Pancreas (tissue), 10 donors: ENCODE measurements at regions not wholly inside any gene's neighbourhood (a gene's known extent, or its start where the extent isn't known, plus 50 kb on each side); places are given as distances from the start of the nearest gene placed in this dataset.

Experiments
- ATAC-seq, 4 donors: fragments of 200-7000 bp; cut with Tn5 transposase; one replicate each; pipeline versions ENCODE4 v1.8.0 to v1.9.1; 2020; ENCODE audit warnings: mild to moderate bottlenecking in 4 of 4, moderate library complexity in 4 of 4
- DNase-seq, 6 donors: peaks; one replicate each; pipeline ENCODE4 v3.0.0-alpha.2; 2020
- FAIRE-seq: peaks from 2 replicates; lab custom pipeline; 2012; peaks lifted over from hg19 to GRCh38; lab: Jason Lieb, UNC
- H3K27ac ChIP-seq, 4 donors: fragments of 200-600 bp; sonication (generic); 1 replicate in 3 of 4; 2 replicates in 1 of 4; pipeline versions ENCODE4 v1.5.0 to v1.8.0; 2020
- H3K27me3 ChIP-seq, 4 donors: fragments of 200-600 bp; one replicate each; pipeline ENCODE4 v1.8.0; 2021
- H3K36me3 ChIP-seq, 3 donors: fragments of 200-600 bp; sonication (generic) in 1 of 3; one replicate each; pipeline versions ENCODE4 v1.5.0 to v1.8.0; 2020 to 2021
- H3K4me1 ChIP-seq, 3 donors: fragments of 200-600 bp; one replicate each; pipeline ENCODE4 v1.8.0; 2021
- H3K4me3 ChIP-seq, 4 donors: fragments of 200-600 bp; sonication (generic) in 2 of 4; one replicate each; pipeline versions ENCODE4 v1.5.0 to v1.8.0; 2020 to 2021
- H3K9me3 ChIP-seq, 4 donors: fragments of 200-600 bp; one replicate each; pipeline ENCODE4 v1.8.0; 2021
- WGBS, 2 donors: extraction: QIAGEN DNeasy Blood & Tissue Kit; methylation state at CpG; one replicate each; pipeline ENCODE4 v1.1.7; 2013; 5-methylcytosine and 5-hydroxymethylcytosine counted together
- intact Hi-C, 3 donors: fragments of 100-400 bp; cut with DNase I; formaldehyde crosslinking; loops; one replicate each; pipeline versions ENCODE4 v1.11.1 to v1.14.2; 2022
- TF ChIP-seq, protein P1 (sequence below), 4 donors: fragments of 200-600 bp; sonication (generic) in 3 of 4; IDR thresholded peaks; one replicate each; pipeline versions ENCODE4 v1.5.0 to v1.8.0; 2021; ENCODE audit warnings: antibody characterized with exemption in 4 of 4
- donor health status: healthy with polysubstance abuse.
- donor health status: DM: no; HTN: no; CAD: no; lungs with moderate emphysema.
- donor health status: DM: no; HTN: no; CAD: no.
- donor health status: control.
- donor health status: control.
- donor health status: Bipolar disorder and iron deficiency.
- donor health status: DM: yes; HTN: yes; CAD: no.
- donor health status: DM: no; HTN: no; CAD: no.
- donor health status: DM: no; HTN: no; CAD: no.
- donor health status: DM: yes; HTN: yes; CAD: no.

DNA sequence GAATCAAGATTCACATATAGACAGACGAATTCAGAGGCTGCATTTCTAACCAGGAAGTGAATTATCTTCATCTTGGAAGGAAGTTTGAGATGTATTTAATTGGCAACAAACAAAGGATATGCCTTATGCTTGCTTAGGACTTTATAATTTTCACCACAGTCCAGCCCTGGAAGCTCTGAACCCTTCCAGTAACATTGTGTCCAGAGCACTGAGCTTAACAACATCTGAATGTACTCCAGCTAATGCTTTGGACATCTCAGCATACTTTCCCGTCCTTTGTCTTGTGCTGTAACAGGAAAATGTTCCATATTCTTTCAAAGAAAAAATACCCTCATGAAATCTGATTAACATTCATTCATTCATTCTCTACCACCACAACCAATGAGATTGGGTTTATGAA lies 136.3 kb upstream of the SPATS2L start:
- no peaks in the 10 kb centered on the region for H3K4me1 ChIP-seq
- H3K4me3 ChIP-seq, result no peak overlapping the region
- no peak overlapping the region for H3K27ac ChIP-seq
- intact Hi-C loops, result no loop called here
- no peaks in the 10 kb centered on the region for H3K36me3 ChIP-seq
- no peak for ATAC-seq
- no peak for DNase-seq
- H3K9me3 ChIP-seq, result no peaks in the 10 kb centered on the region
- TF ChIP-seq, protein P1, sequence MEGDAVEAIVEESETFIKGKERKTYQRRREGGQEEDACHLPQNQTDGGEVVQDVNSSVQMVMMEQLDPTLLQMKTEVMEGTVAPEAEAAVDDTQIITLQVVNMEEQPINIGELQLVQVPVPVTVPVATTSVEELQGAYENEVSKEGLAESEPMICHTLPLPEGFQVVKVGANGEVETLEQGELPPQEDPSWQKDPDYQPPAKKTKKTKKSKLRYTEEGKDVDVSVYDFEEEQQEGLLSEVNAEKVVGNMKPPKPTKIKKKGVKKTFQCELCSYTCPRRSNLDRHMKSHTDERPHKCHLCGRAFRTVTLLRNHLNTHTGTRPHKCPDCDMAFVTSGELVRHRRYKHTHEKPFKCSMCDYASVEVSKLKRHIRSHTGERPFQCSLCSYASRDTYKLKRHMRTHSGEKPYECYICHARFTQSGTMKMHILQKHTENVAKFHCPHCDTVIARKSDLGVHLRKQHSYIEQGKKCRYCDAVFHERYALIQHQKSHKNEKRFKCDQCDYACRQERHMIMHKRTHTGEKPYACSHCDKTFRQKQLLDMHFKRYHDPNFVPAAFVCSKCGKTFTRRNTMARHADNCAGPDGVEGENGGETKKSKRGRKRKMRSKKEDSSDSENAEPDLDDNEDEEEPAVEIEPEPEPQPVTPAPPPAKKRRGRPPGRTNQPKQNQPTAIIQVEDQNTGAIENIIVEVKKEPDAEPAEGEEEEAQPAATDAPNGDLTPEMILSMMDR (IDR thresholded peaks at IDR 0.05), result no peak
- no peaks in the 10 kb centered on the region for H3K27me3 ChIP-seq
- WGBS, 2 donors, result 86 to 92% methylated on average over 2 of the region's 2 CpGs
- no peak for FAIRE-seq

DNA sequence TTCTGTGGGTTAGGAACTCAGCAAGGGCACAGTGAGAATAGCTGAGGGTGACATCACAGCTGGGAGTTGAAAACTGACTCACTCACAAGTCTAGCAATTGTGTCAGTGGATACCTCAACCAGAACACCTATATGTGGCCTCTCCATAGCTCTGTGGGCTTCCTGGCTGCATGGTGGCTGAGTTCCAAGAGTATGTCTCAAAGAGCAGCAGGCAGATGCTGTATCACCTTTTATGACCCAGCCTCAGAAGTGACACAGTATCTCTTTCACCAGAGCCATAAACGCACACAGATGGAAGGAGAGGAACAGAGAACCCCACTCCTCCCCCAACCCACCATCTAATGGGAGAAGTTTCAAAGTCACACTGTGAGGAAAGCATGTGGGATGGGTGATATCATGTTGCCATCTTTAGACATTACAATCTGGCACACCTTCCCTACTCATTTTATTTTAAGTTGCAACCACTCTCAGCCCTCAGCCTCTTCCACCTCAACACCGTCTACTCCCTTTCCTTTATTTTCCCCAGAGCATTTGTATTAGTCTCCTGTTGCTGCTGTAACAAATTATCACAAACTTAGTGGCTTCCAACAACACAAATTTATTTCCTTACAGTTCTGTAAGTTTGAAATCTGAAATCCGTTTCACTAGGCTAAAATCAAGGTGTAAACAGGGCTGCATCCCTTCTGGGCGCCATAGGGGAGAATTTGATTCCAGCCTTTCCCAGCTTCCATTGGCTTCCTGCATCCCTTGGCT lies 134.6 kb upstream of the SPATS2L start:
- TF ChIP-seq, protein P1 (IDR thresholded peaks at IDR 0.05), result no peak
- no peak for FAIRE-seq
- no peaks in the 10 kb centered on the region for H3K36me3 ChIP-seq
- ATAC-seq, result no peak
- no peak for DNase-seq
- H3K27ac ChIP-seq, result no peak overlapping the region
- H3K9me3 ChIP-seq, result no peaks in the 10 kb centered on the region
- no peaks in the 10 kb centered on the region for H3K27me3 ChIP-seq
- H3K4me1 ChIP-seq, result no peaks in the 10 kb centered on the region
- no peak overlapping the region for H3K4me3 ChIP-seq
- intact Hi-C loops, result no loop called here
- 69 to 72% methylated on average over 4 of the region's 4 CpGs for WGBS, 2 donors

- FAIRE-seq (no peak), ATAC-seq (no peak), DNase-seq (no peak)
- Histone ChIP-seq H3K27ac (no peak overlapping the region), H3K4me3 (no peak overlapping the region), H3K4me1 (no peaks in the 10 kb centered on the region), H3K36me3 (no peaks in the 10 kb centered on the region), H3K9me3 (no peaks in the 10 kb centered on the region), H3K27me3 (no peaks in the 10 kb centered on the region)
- intact Hi-C loops, result no loop called here
- WGBS, 2 donors, result 92 to 100% methylated on average over 1 of the region's 1 CpG
- TF ChIP-seq, protein P1 (IDR thresholded peaks at IDR 0.05), result no peak
These were observed 134.0 kb upstream of the SPATS2L start for GRCh38 chr2:200172521-200172920.

- intact Hi-C loops, result no loop called here
- H3K27me3 ChIP-seq, result no peaks in the 10 kb centered on the region
- H3K4me3 ChIP-seq, result no peak overlapping the region
- no peaks in the 10 kb centered on the region for H3K9me3 ChIP-seq
- DNase-seq (no peak), FAIRE-seq (no peak), ATAC-seq (peak in 1 of 4 donors; percentile 12)
- TF ChIP-seq, protein P1 (IDR thresholded peaks at IDR 0.05), result no peak
- H3K4me1 ChIP-seq, result no peaks in the 10 kb centered on the region
- 85 to 88% methylated on average over 9 of the region's 9 CpGs for WGBS, 2 donors
- H3K27ac ChIP-seq, result no peak overlapping the region
- no peaks in the 10 kb centered on the region for H3K36me3 ChIP-seq
These were observed 133.4 kb upstream of the SPATS2L start for GRCh38 chr2:200172944-200173581.

DNA sequence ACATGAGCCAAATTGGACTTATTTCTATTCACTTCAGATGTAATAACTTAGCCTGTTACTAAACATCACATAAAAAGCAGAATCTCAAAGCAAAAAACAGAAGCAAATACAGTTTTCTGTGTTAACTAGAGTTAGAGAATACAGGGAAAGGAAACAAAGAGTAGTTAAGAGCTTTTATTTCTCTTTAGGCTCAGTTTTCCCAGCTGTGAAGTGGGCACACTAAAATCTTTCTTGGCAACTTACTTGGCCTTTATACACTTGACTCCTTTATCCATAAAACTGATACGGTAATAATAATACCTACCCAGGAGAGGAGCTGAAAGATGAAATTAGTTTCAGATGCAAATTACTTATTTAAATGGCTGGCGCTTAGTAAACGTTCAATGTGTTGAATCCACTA lies 132.8 kb upstream of the SPATS2L start:
- H3K4me1 ChIP-seq, result no peaks in the 10 kb centered on the region
- no peaks in the 10 kb centered on the region for H3K36me3 ChIP-seq
- ATAC-seq (no peak), DNase-seq (no peak), FAIRE-seq (no peak)
- H3K27ac ChIP-seq, result no peak overlapping the region
- H3K4me3 ChIP-seq, result no peak overlapping the region
- no peaks in the 10 kb centered on the region for H3K27me3 ChIP-seq
- intact Hi-C loops, result no loop called here
- 86 to 95% methylated on average over 3 of the region's 3 CpGs for WGBS, 2 donors
- no peaks in the 10 kb centered on the region for H3K9me3 ChIP-seq
- TF ChIP-seq, protein P1 (IDR thresholded peaks at IDR 0.05), result no peak
